ENCODE measurements at regions not wholly inside any gene's neighbourhood (a gene's known extent, or its start where the extent isn't known, plus 50 kb on each side); places are given as distances from the start of the nearest gene placed in this dataset.

GRCh38 chr20:17169585-17170136 lies 57.2 kb upstream of the PCSK2 start:
- TF ChIP-seq CTCF (IDR thresholded peaks at IDR 0.05) (no peak), POLR2A (IDR thresholded peaks at IDR 0.05) (no peak)

Data from Peyer's patch (tissue), 4 donors.